HEK293T (cell line): ENCODE measurements at regions not wholly inside any gene's neighbourhood (a gene's known extent, or its start where the extent isn't known, plus 50 kb on each side); places are given as distances from the start of the nearest gene placed in this dataset.

Experiments used
- FOXK2 ChIP-seq: fragments of 450-650 bp; IDR thresholded peaks from 2 replicates; pipeline ENCODE4 v1.6.1; 2016; ENCODE audit warnings: mild to moderate bottlenecking
- FOXM1 ChIP-seq: fragments of 450-650 bp; IDR thresholded peaks from 2 replicates; pipeline ENCODE4 v1.6.1; 2017; ENCODE audit warnings: mild to moderate bottlenecking, borderline replicate concordance
- TF ChIP-seq, protein P1 (sequence below): fragments of 450-650 bp; IDR thresholded peaks from 2 replicates; pipeline ENCODE4 v1.6.1; 2016

DNA sequence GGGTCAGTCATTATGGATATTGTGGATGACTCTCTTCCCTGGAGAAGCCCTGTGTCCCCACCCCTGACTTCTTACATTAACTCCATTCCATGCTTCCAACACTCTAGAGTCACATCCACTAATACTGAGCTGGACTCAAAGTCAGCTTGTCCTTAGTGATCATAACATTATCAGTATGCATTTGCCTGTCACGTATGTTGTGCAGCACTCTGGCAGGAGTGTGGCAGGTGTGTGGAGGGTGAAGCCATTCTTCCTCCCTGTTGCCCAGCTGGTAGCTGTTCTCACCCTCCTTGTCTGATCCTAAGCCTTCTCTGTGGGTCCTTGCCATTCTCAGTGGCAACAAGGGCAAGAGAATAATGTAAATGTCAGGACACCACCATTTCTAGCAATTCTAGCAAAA, 334.1 kb upstream of the RAB6C start:
- TF ChIP-seq FOXK2 (no peak), FOXM1 (no peak)
- TF ChIP-seq, protein P1, sequence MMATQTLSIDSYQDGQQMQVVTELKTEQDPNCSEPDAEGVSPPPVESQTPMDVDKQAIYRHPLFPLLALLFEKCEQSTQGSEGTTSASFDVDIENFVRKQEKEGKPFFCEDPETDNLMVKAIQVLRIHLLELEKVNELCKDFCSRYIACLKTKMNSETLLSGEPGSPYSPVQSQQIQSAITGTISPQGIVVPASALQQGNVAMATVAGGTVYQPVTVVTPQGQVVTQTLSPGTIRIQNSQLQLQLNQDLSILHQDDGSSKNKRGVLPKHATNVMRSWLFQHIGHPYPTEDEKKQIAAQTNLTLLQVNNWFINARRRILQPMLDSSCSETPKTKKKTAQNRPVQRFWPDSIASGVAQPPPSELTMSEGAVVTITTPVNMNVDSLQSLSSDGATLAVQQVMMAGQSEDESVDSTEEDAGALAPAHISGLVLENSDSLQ, result no peak
